H9 (cell line): ENCODE measurements at regions not wholly inside any gene's neighbourhood (a gene's known extent, or its start where the extent isn't known, plus 50 kb on each side); places are given as distances from the start of the nearest gene placed in this dataset.

ENCODE experiments used
- DNase-seq: peaks from one replicate; pipeline ENCODE4 v3.0.0-alpha.2; 2017
- H2AFZ ChIP-seq: one replicate; pipeline ENCODE4 v1.6.1; 2013; ENCODE audit warnings: mild to moderate bottlenecking, low read length, control low read depth, moderate library complexity
- H2AK5ac ChIP-seq: 2 replicates; pipeline ENCODE4 v1.6.1; 2013; ENCODE audit warnings: low read length, control low read depth, mixed read lengths; ENCODE audit not compliant: insufficient read length
- H2BK120ac ChIP-seq: one replicate; pipeline ENCODE4 v1.6.1; 2013; ENCODE audit warnings: low read depth, mild to moderate bottlenecking, low read length, control low read depth, inconsistent platforms; ENCODE audit not compliant: poor library complexity, severe bottlenecking
- H2BK12ac ChIP-seq: 2 replicates; pipeline ENCODE4 v1.6.1; 2013; ENCODE audit warnings: low read length, control low read depth, mixed read lengths, low read depth; ENCODE audit not compliant: insufficient read length
- H2BK15ac ChIP-seq: 2 replicates; pipeline ENCODE4 v1.6.1; 2013; ENCODE audit warnings: low read depth, low read length, control low read depth
- H2BK20ac ChIP-seq: one replicate; pipeline ENCODE4 v1.6.1; 2013; ENCODE audit warnings: low read depth, mild to moderate bottlenecking, low read length, control low read depth, inconsistent platforms; ENCODE audit not compliant: poor library complexity, severe bottlenecking
- H2BK5ac ChIP-seq: 2 replicates; pipeline ENCODE4 v1.6.1; 2013; ENCODE audit warnings: low read length, control low read depth, mixed read lengths; ENCODE audit not compliant: insufficient read length
- H3K14ac ChIP-seq: 2 replicates; pipeline ENCODE4 v1.6.1; 2013; ENCODE audit warnings: low read length, control low read depth; ENCODE audit not compliant: insufficient read depth
- H3K18ac ChIP-seq: 2 replicates; pipeline ENCODE4 v1.6.1; 2013; ENCODE audit warnings: low read depth, mild to moderate bottlenecking, mixed read lengths, low read length, control low read depth; ENCODE audit not compliant: insufficient read length
- H3K23ac ChIP-seq: 2 replicates; pipeline ENCODE4 v1.6.1; 2013; ENCODE audit warnings: low read length, control low read depth, mixed read lengths, low read depth; ENCODE audit not compliant: insufficient read length
- H3K23me2 ChIP-seq: 2 replicates; pipeline ENCODE4 v1.6.1; 2013; ENCODE audit warnings: low read depth, mild to moderate bottlenecking, mixed read lengths, low read length, control low read depth; ENCODE audit not compliant: insufficient read length, poor library complexity, severe bottlenecking
- H3K27ac ChIP-seq: 2 replicates; pipeline ENCODE4 v1.5.1; 2013; ENCODE audit warnings: low read length, control low read depth, mixed read lengths, low read depth; ENCODE audit not compliant: insufficient read length
- H3K27me3 ChIP-seq: 2 replicates; pipeline ENCODE4 v1.6.1; 2013; ENCODE audit warnings: low read length, control low read depth, inconsistent platforms; ENCODE audit not compliant: insufficient read depth
- H3K4ac ChIP-seq: 2 replicates; pipeline ENCODE4 v1.6.1; 2013; ENCODE audit warnings: low read depth, mild to moderate bottlenecking, control low read depth, inconsistent platforms, low read length, moderate library complexity
- H3K4me1 ChIP-seq: 2 replicates; pipeline ENCODE4 v1.6.1; 2013; ENCODE audit warnings: low read length, control low read depth, inconsistent platforms; ENCODE audit not compliant: insufficient read depth
- H3K4me2 ChIP-seq: 2 replicates; pipeline ENCODE4 v1.6.1; 2013; ENCODE audit warnings: low read length, control low read depth, mixed read lengths; ENCODE audit not compliant: insufficient read length, insufficient read depth
- H3K56ac ChIP-seq: 2 replicates; pipeline ENCODE4 v1.6.1; 2013; ENCODE audit warnings: low read depth, mild to moderate bottlenecking, mixed read lengths, low read length, control low read depth; ENCODE audit not compliant: insufficient read length
- H3K79me1 ChIP-seq: 2 replicates; pipeline ENCODE4 v1.6.1; 2013; ENCODE audit warnings: low read depth, mild to moderate bottlenecking, moderate library complexity, low read length, control low read depth, inconsistent platforms; ENCODE audit not compliant: insufficient read depth, poor library complexity, severe bottlenecking
- H3K79me2 ChIP-seq: 2 replicates; pipeline ENCODE4 v1.6.1; 2013; ENCODE audit warnings: low read length, control low read depth, inconsistent platforms; ENCODE audit not compliant: insufficient read depth
- H3K9ac ChIP-seq: 2 replicates; pipeline ENCODE4 v1.6.1; 2013; ENCODE audit warnings: low read length, control low read depth, mixed read lengths; ENCODE audit not compliant: insufficient read length; ENCODE audit errors: extremely low read depth
- H3K9me3 ChIP-seq: one replicate; pipeline ENCODE4 v1.6.1; 2013; ENCODE audit warnings: low read depth, low read length, inconsistent platforms; ENCODE audit not compliant: control insufficient read depth
- H3T11ph ChIP-seq: one replicate; pipeline ENCODE4 v1.6.1; 2013; ENCODE audit warnings: mild to moderate bottlenecking, low read length, control low read depth, inconsistent platforms
- H4K20me1 ChIP-seq: one replicate; pipeline ENCODE4 v1.6.1; 2013; ENCODE audit not compliant: control insufficient read depth, insufficient read length, insufficient read depth
- H4K5ac ChIP-seq: 2 replicates; pipeline ENCODE4 v1.6.1; 2013; ENCODE audit warnings: low read depth, mild to moderate bottlenecking, mixed read lengths, low read length, control low read depth; ENCODE audit not compliant: insufficient read length
- H4K8ac ChIP-seq: replicated peaks from 2 replicates; pipeline ENCODE4 v1.6.1; 2013; ENCODE audit warnings: low read length, control low read depth, mixed read lengths, low read depth; ENCODE audit not compliant: insufficient read length
- H4K91ac ChIP-seq: 2 replicates; pipeline ENCODE4 v1.6.1; 2013; ENCODE audit warnings: low read depth, mild to moderate bottlenecking, moderate library complexity, mixed read lengths, low read length, control low read depth; ENCODE audit not compliant: insufficient read length
- H3K27ac Mint-ChIP-seq, 3 experiments: 2 replicates in 2 of 3; 3 replicates in 1 of 3; pipeline ENCODE4 v1.8.0; 2020 to 2021; ENCODE audit warnings: mixed read lengths in 3 of 3, mild to moderate bottlenecking in 1 of 3, moderate library complexity in 1 of 3
- H3K27me3 Mint-ChIP-seq: 2 replicates; pipeline ENCODE4 v1.8.0; 2021; ENCODE audit warnings: low read depth, mild to moderate bottlenecking, moderate library complexity, mixed read lengths
- H3K36me3 Mint-ChIP-seq, 3 experiments: 2 replicates in 2 of 3; 3 replicates in 1 of 3; pipeline ENCODE4 v1.8.0; 2020 to 2021; ENCODE audit warnings: low read depth in 3 of 3, mixed read lengths in 3 of 3; ENCODE audit not compliant: insufficient read depth in 1 of 3
- H3K4me1 Mint-ChIP-seq, 2 experiments: 2 replicates each; pipeline ENCODE4 v1.8.0; 2020; ENCODE audit warnings: mixed read lengths in 2 of 2
- H3K4me3 Mint-ChIP-seq, 2 experiments: 2 replicates in 1 of 2; 3 replicates in 1 of 2; pipeline ENCODE4 v1.8.0; 2020 to 2021; ENCODE audit warnings: mild to moderate bottlenecking in 2 of 2, mixed read lengths in 2 of 2, moderate library complexity in 1 of 2
- H3K9me3 Mint-ChIP-seq, 2 experiments: 2 replicates in 1 of 2; 3 replicates in 1 of 2; pipeline ENCODE4 v1.8.0; 2020; ENCODE audit warnings: mild to moderate bottlenecking in 2 of 2, mixed read lengths in 2 of 2, moderate library complexity in 1 of 2
- CTCF ChIP-seq: fragments of 200-600 bp; sonication (generic); conservative IDR thresholded peaks from 3 replicates; pipeline ENCODE4 v1.8.0; 2021; ENCODE audit warnings: antibody characterized with exemption, mild to moderate bottlenecking
- WGBS: extraction: QIAGEN DNeasy Blood & Tissue Kit; methylation state at CpG from one replicate; pipeline ENCODE4 v1.1.7; 2013; ENCODE audit warnings: missing lambda C conversion rate, low lambda C conversion rate, mixed read lengths; ENCODE audit not compliant: insufficient read length; ENCODE audit errors: extremely low coverage; 5-methylcytosine and 5-hydroxymethylcytosine counted together

DNA sequence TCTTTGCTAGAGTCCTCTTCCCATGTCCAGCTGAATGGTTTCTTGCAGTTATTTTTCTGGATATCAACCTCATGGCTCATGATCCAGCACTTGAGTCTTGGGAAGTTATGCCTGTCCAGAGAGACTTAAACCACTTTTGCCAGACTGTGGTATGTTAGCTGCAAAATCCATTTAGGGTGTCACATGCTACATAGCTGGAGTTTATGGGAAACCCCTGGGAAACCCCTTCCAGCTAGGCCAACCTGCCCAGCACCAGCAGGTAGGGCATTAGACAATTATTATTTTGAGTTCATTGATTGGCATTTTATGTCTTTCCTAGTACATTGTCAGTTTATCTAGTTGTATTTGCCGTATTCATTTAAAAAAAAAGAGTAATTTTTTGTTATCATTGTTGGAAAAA is 797.8 kb downstream of the EFNB2 start:
- H3K9me3 ChIP-seq: no peaks in the 10 kb centered on the region

More for the DNA sequence above, 797.8 kb downstream of the EFNB2 start:
- Histone ChIP-seq H3K23ac (no peak overlapping the region), H3K9ac (no peak overlapping the region), H2BK15ac (no peak overlapping the region; the same call in 1 of the 2 replicates), H2BK5ac (no peak overlapping the region), H2AFZ (no peak overlapping the region), H2BK20ac (no peak overlapping the region), H3K56ac (no peak overlapping the region), H3K4me2 (no peak overlapping the region), H3K4me1 (no peaks in the 10 kb centered on the region; the same call in 1 of the 2 replicates), H3K27me3 (no peaks in the 10 kb centered on the region), H3K23me2 (no peaks in the 10 kb centered on the region), H2BK12ac (no peak overlapping the region), H4K20me1 (no peaks in the 10 kb centered on the region), H4K5ac (no peak overlapping the region), H3T11ph (no peak overlapping the region), H3K79me2 (no peaks in the 10 kb centered on the region), H3K27ac (no peak overlapping the region), H3K14ac (no peak overlapping the region), H3K18ac (no peak overlapping the region), H2BK120ac (no peak overlapping the region), H4K91ac (no peak overlapping the region), H2AK5ac (no peak overlapping the region), H3K4ac (no peak overlapping the region), H4K8ac (no peak overlapping the region), H3K79me1 (no peaks in the 10 kb centered on the region)
- H3K27ac Mint-ChIP-seq: no peak overlapping the region
- H3K4me3 Mint-ChIP-seq: no peak overlapping the region
- TF ChIP-seq CTCF: no peak
- H3K36me3 Mint-ChIP-seq: no peaks in the 10 kb centered on the region
- WGBS: no CpG with 5 or more reads among the region's 1 CpG
- H3K9me3 Mint-ChIP-seq: no peaks in the 10 kb centered on the region; a peak in 1 of 5 replicates
- no peak for DNase-seq
- H3K4me1 Mint-ChIP-seq: no peaks in the 10 kb centered on the region
- no peaks in the 10 kb centered on the region for H3K27me3 Mint-ChIP-seq
